ENCODE measurements at regions not wholly inside any gene's neighbourhood (a gene's known extent, or its start where the extent isn't known, plus 50 kb on each side); places are given as distances from the start of the nearest gene placed in this dataset.

DNA sequence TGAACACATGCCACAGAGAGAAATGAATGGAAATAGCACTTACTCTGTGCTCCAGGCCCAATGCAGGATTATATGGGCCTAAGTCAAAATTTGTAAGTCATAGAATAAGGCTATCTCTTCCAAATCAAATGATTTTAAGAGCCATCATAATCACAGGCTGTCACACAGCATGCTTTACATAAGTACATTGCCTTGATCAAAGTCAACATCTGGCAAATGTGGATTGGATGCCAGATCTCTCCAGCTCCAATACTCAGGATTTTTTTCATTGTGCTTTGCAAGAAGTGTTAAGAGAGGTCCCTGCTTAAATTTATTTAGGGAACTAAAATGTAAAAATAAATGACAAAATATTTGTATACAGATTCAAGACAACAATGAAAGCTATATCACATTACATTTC is 299.9 kb downstream of the PRDM5 start:
- H2BK15ac ChIP-seq (ENCODE audit: low read depth, low read length), result no peak overlapping the region
- no peak overlapping the region for H4K8ac ChIP-seq (ENCODE audit: low read depth in 2 of 2, low read length in 2 of 2)
- no peak overlapping the region for H3K4me3 ChIP-seq (ENCODE audit: insufficient read depth, low read depth, low read length)
- no peak overlapping the region for H4K5ac ChIP-seq (ENCODE audit: low read depth, low read length)
- ATAC-seq (ENCODE audit: low read depth) (no peak), DNase-seq (no peak)
- no peak overlapping the region for H2BK120ac ChIP-seq (ENCODE audit: low read depth, low read length)
- in situ Hi-C loops (cut with MboI; ENCODE audit: low sequenced_read_pairs) (no loop called here), dilution Hi-C loops (cut with HindIII; ENCODE audit: low sequenced_read_pairs, unreplicated experiment) (no loop called here), intact Hi-C loops (cut with micrococcal nuclease) (no loop called here)
- no peaks in the 10 kb centered on the region for H3K4me1 ChIP-seq (ENCODE audit: control insufficient read depth, insufficient read depth, low read length)
- H3K27me3 ChIP-seq (ENCODE audit: control insufficient read depth, insufficient read depth, low read length), result no peaks in the 10 kb centered on the region
- H4K20me1 ChIP-seq (ENCODE audit: insufficient read depth, low read length), result no peaks in the 10 kb centered on the region
- no peak overlapping the region for H3K18ac ChIP-seq (ENCODE audit: low read depth, low read length)
- H3K23ac ChIP-seq (ENCODE audit: low read depth, low read length), result no peak overlapping the region
- H3K36me3 ChIP-seq (ENCODE audit: control insufficient read depth, insufficient read depth, low read length), result no peaks in the 10 kb centered on the region
- no peak overlapping the region for H3K4me2 ChIP-seq (ENCODE audit: low read depth, low read length)
- TF ChIP-seq MAZ (IDR thresholded peaks at IDR 0.05; ENCODE audit: borderline replicate concordance, low read depth, low read length) (no peak), FOS (IDR thresholded peaks at IDR 0.05; ENCODE audit: low read depth, low read length) (no peak), RCOR1 (IDR thresholded peaks at IDR 0.05; ENCODE audit: insufficient replicate concordance, low read length) (no peak), MXI1 (IDR thresholded peaks at IDR 0.05; ENCODE audit: borderline replicate concordance, low read depth, low read length) (no peak), CHD1 (IDR thresholded peaks at IDR 0.05; ENCODE audit: low read depth, low read length) (no peak), RFX5 (IDR thresholded peaks at IDR 0.05; ENCODE audit: low read depth, low read length) (no peak), SMC3 (IDR thresholded peaks at IDR 0.05; ENCODE audit: low read depth, low read length) (no peak), CEBPB (IDR thresholded peaks at IDR 0.05; ENCODE audit: low read depth, low read length) (no peak), MAFK (IDR thresholded peaks at IDR 0.05; ENCODE audit: low read depth, low read length) (no peak), NFE2L2 (IDR thresholded peaks at IDR 0.05; ENCODE audit: low read depth, low read length) (no peak), RAD21 (IDR thresholded peaks at IDR 0.05; ENCODE audit: low read length) (no peak)
- TF ChIP-seq, protein P1, sequence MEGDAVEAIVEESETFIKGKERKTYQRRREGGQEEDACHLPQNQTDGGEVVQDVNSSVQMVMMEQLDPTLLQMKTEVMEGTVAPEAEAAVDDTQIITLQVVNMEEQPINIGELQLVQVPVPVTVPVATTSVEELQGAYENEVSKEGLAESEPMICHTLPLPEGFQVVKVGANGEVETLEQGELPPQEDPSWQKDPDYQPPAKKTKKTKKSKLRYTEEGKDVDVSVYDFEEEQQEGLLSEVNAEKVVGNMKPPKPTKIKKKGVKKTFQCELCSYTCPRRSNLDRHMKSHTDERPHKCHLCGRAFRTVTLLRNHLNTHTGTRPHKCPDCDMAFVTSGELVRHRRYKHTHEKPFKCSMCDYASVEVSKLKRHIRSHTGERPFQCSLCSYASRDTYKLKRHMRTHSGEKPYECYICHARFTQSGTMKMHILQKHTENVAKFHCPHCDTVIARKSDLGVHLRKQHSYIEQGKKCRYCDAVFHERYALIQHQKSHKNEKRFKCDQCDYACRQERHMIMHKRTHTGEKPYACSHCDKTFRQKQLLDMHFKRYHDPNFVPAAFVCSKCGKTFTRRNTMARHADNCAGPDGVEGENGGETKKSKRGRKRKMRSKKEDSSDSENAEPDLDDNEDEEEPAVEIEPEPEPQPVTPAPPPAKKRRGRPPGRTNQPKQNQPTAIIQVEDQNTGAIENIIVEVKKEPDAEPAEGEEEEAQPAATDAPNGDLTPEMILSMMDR (conservative IDR thresholded peaks at IDR 0.05; ENCODE audit: low read depth, low read length), result no peak
- TF ChIP-seq, protein P2, sequence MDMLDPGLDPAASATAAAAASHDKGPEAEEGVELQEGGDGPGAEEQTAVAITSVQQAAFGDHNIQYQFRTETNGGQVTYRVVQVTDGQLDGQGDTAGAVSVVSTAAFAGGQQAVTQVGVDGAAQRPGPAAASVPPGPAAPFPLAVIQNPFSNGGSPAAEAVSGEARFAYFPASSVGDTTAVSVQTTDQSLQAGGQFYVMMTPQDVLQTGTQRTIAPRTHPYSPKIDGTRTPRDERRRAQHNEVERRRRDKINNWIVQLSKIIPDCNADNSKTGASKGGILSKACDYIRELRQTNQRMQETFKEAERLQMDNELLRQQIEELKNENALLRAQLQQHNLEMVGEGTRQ (IDR thresholded peaks at IDR 0.05; ENCODE audit: low read depth, low read length), result no peak
- TF ChIP-seq, protein P3, sequence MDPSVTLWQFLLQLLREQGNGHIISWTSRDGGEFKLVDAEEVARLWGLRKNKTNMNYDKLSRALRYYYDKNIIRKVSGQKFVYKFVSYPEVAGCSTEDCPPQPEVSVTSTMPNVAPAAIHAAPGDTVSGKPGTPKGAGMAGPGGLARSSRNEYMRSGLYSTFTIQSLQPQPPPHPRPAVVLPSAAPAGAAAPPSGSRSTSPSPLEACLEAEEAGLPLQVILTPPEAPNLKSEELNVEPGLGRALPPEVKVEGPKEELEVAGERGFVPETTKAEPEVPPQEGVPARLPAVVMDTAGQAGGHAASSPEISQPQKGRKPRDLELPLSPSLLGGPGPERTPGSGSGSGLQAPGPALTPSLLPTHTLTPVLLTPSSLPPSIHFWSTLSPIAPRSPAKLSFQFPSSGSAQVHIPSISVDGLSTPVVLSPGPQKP (IDR thresholded peaks at IDR 0.05; ENCODE audit: borderline replicate concordance, low read depth, low read length), result no peak
- no peak overlapping the region for H3K14ac ChIP-seq (replicated peaks; ENCODE audit: low read depth, low read length)
- H2AFZ ChIP-seq (replicated peaks; ENCODE audit: low read length, poor library complexity), result no peak overlapping the region
- no peak overlapping the region for H3K4ac ChIP-seq (ENCODE audit: low read depth, low read length)
- ChIA-PET CTCF (no interaction called here), POLR2A (ENCODE audit: unreplicated experiment) (no interaction called here)
- H4K91ac ChIP-seq (ENCODE audit: insufficient read depth, low read depth, low read length), result no peak overlapping the region
- H3K9ac ChIP-seq (ENCODE audit: low read depth, low read length), result no peak overlapping the region
- no peak overlapping the region for H3K27ac ChIP-seq (ENCODE audit: insufficient read depth, low read length)
- no peak overlapping the region for H2AK5ac ChIP-seq (ENCODE audit: low read depth, low read length)
- no peak overlapping the region for H2BK5ac ChIP-seq (ENCODE audit: low read depth, low read length, poor library complexity, severe bottlenecking)
- no peaks in the 10 kb centered on the region for H3K9me1 ChIP-seq (ENCODE audit: insufficient read depth, low read length)
- H2BK20ac ChIP-seq (ENCODE audit: low read depth, low read length), result no peak overlapping the region
- H2AK9ac ChIP-seq (replicated peaks; ENCODE audit: low read depth, low read length, poor library complexity), result no peak overlapping the region
- no peaks in the 10 kb centered on the region for H3K79me1 ChIP-seq (ENCODE audit: low read depth in 1 of 2, low read length in 2 of 2)
- BruUV-seq (replicated peaks), result no TSS peak
- no peaks in the 10 kb centered on the region for H3K9me3 ChIP-seq (ENCODE audit: control insufficient read depth, insufficient read depth, low read length)
- H3K56ac ChIP-seq (ENCODE audit: extremely low read depth, insufficient read depth, low read length), result no peak overlapping the region

All from IMR-90 (cell line).